Body of pancreas (tissue), 4 donors: ENCODE measurements at regions not wholly inside any gene's neighbourhood (a gene's known extent, or its start where the extent isn't known, plus 50 kb on each side); places are given as distances from the start of the nearest gene placed in this dataset.

ENCODE experiments used
- ATAC-seq: fragments of 150-250 bp; one replicate; pipeline ENCODE4 v1.9.1; 2016
- DNase-seq, 4 donors: peaks; one replicate each; pipeline ENCODE4 v3.0.0-alpha.2; 2019
- H3K27ac ChIP-seq, 4 donors: fragments of 200-600 bp; sonication (generic); 1 replicate in 3 of 4; 2 replicates in 1 of 4; pipeline versions ENCODE4 v1.5.1 to v1.6.1; 2016 to 2019; ENCODE audit warnings: mild to moderate bottlenecking in 1 of 4, mixed read lengths in 1 of 4, moderate library complexity in 1 of 4
- H3K27me3 ChIP-seq, 2 donors: fragments of 200-600 bp; sonication (generic); one replicate each; pipeline ENCODE4 v1.6.0; 2016; ENCODE audit warnings: mild to moderate bottlenecking in 1 of 2
- H3K36me3 ChIP-seq, 2 donors: fragments of 200-600 bp; sonication (generic); replicated peaks in 1 of 2; 2 replicates each; pipeline ENCODE4 v1.5.1; 2016; ENCODE audit warnings: low read depth in 2 of 2; ENCODE audit not compliant: insufficient read depth in 1 of 2
- H3K4me1 ChIP-seq: fragments of 200-600 bp; sonication (generic); one replicate; pipeline ENCODE4 v1.6.0; 2016
- H3K4me3 ChIP-seq, 2 donors: fragments of 200-600 bp; sonication (generic); 1 replicate in 1 of 2; 2 replicates in 1 of 2; pipeline ENCODE4 v1.5.1; 2016 to 2019
- H3K9me3 ChIP-seq, 3 donors: fragments of 200-600 bp; sonication (generic); 1 replicate in 2 of 3; 2 replicates in 1 of 3; pipeline ENCODE4 v1.5.1; 2016
- CTCF ChIP-seq, 7 experiments: fragments of 450-650 bp in 4 of 7; fragments of 200-600 bp in 3 of 7; sonication (generic) in 3 of 7; IDR thresholded peaks; one replicate each; pipeline ENCODE4 v1.5.1; 2016 to 2019; ENCODE audit warnings: antibody characterized with exemption in 7 of 7
- POLR2A ChIP-seq, 3 donors: fragments of 450-650 bp; IDR thresholded peaks; one replicate each; pipeline ENCODE4 v1.6.1; 2016; ENCODE audit warnings: antibody characterized with exemption in 3 of 3, mild to moderate bottlenecking in 2 of 3
- WGBS, 2 donors: methylation state at CpG; one replicate each; pipeline ENCODE4 v1.1.5; 2017; 5-methylcytosine and 5-hydroxymethylcytosine counted together
- intact Hi-C: fragments of 100-400 bp; cut with DNase I; formaldehyde crosslinking; loops from one replicate; pipeline ENCODE4 v1.15.1; 2023

- ATAC-seq, result no peak
- TF ChIP-seq POLR2A (IDR thresholded peaks at IDR 0.05) (no peak), CTCF (IDR thresholded peaks at IDR 0.05) (no peak)
- Histone ChIP-seq H3K27ac (no peak overlapping the region), H3K27me3 (no peaks in the 10 kb centered on the region), H3K36me3 (no peaks in the 10 kb centered on the region), H3K4me1 (no peaks in the 10 kb centered on the region), H3K9me3 (no peaks in the 10 kb centered on the region), H3K4me3 (no peak overlapping the region)
- intact Hi-C loops, result no loop called here
- no peak for DNase-seq
These were observed 99.7 kb upstream of the CAV2 start for GRCh38 chr7:116399819-116400218.

GRCh38 chr7:116400522-116400921 lies 99.0 kb upstream of the CAV2 start:
- Histone ChIP-seq H3K27ac (no peak overlapping the region), H3K4me3 (no peak overlapping the region), H3K4me1 (no peaks in the 10 kb centered on the region), H3K36me3 (no peaks in the 10 kb centered on the region), H3K9me3 (no peaks in the 10 kb centered on the region), H3K27me3 (no peaks in the 10 kb centered on the region)
- WGBS, 2 donors, result 82 to 90% methylated on average over 3 of the region's 3 CpGs
- ATAC-seq (no peak), DNase-seq (no peak)
- TF ChIP-seq CTCF (IDR thresholded peaks at IDR 0.05), result no peak
- no peak for TF ChIP-seq POLR2A (IDR thresholded peaks at IDR 0.05)
- intact Hi-C loops, result no loop called here

GRCh38 chr7:116401711-116402110 lies 97.8 kb upstream of the CAV2 start:
- Histone ChIP-seq H3K27ac (no peak overlapping the region), H3K27me3 (no peaks in the 10 kb centered on the region), H3K9me3 (no peaks in the 10 kb centered on the region), H3K36me3 (no peaks in the 10 kb centered on the region), H3K4me3 (no peak overlapping the region), H3K4me1 (no peaks in the 10 kb centered on the region)
- intact Hi-C loops, result no loop called here
- TF ChIP-seq CTCF (IDR thresholded peaks at IDR 0.05) (no peak), POLR2A (IDR thresholded peaks at IDR 0.05) (no peak)
- ATAC-seq (no peak), DNase-seq (no peak)

- no peak overlapping the region for H3K4me3 ChIP-seq
- TF ChIP-seq CTCF (IDR thresholded peaks at IDR 0.05) (no peak), POLR2A (IDR thresholded peaks at IDR 0.05) (no peak)
- no peaks in the 10 kb centered on the region for H3K27me3 ChIP-seq
- H3K27ac ChIP-seq, result no peak overlapping the region
- no peak for DNase-seq
- no peaks in the 10 kb centered on the region for H3K4me1 ChIP-seq
- WGBS, 2 donors, result 69 to 86% methylated on average over 1 of the region's 1 CpG
- H3K36me3 ChIP-seq, result no peaks in the 10 kb centered on the region
- no peaks in the 10 kb centered on the region for H3K9me3 ChIP-seq
- no peak for ATAC-seq
- intact Hi-C loops, result no loop called here
These were observed 96.3 kb upstream of the CAV2 start for GRCh38 chr7:116403265-116403664.

- intact Hi-C loops, result no loop called here
- ATAC-seq, result no peak
- H3K4me1 ChIP-seq, result no peaks in the 10 kb centered on the region
These were observed 95.1 kb upstream of the CAV2 start for GRCh38 chr7:116404389-116404788.

More at GRCh38 chr7:116404389-116404788, 95.1 kb upstream of the CAV2 start:
- Histone ChIP-seq H3K9me3 (no peaks in the 10 kb centered on the region), H3K27ac (no peak overlapping the region), H3K27me3 (no peaks in the 10 kb centered on the region), H3K4me3 (no peak overlapping the region), H3K36me3 (no peaks in the 10 kb centered on the region)
- DNase-seq, result no peak
- whole genome bisulfite sequencing, 2 donors, result 45 to 50% methylated on average over 3 of the region's 3 CpGs
- TF ChIP-seq CTCF (IDR thresholded peaks at IDR 0.05) (no peak), POLR2A (IDR thresholded peaks at IDR 0.05) (no peak)
